Transverse colon (tissue), 4 donors: ENCODE measurements at regions not wholly inside any gene's neighbourhood (a gene's known extent, or its start where the extent isn't known, plus 50 kb on each side); places are given as distances from the start of the nearest gene placed in this dataset.

ENCODE experiments used
- CTCF ChIP-seq, 5 experiments: fragments of 200-600 bp in 3 of 5; fragments of 450-650 bp in 2 of 5; sonication (generic) in 3 of 5; IDR thresholded peaks; 1 replicate in 2 of 5; 2 replicates in 3 of 5; pipeline ENCODE4 v1.5.1; 2016 to 2017; ENCODE audit warnings: antibody characterized with exemption in 5 of 5, inconsistent platforms in 3 of 5, mild to moderate bottlenecking in 2 of 5, moderate library complexity in 1 of 5
- EP300 ChIP-seq: sonication (generic); formaldehyde crosslinking; IDR thresholded peaks from one replicate; pipeline ENCODE4 v1.6.1; 2017; ENCODE audit warnings: antibody characterized with exemption, low read depth
- POLR2A ChIP-seq: fragments of 450-650 bp; IDR thresholded peaks from one replicate; pipeline ENCODE4 v1.6.1; 2016; ENCODE audit warnings: antibody characterized with exemption, mild to moderate bottlenecking, moderate library complexity
- POLR2AphosphoS5 ChIP-seq, 3 donors: sonication (generic); formaldehyde crosslinking; IDR thresholded peaks; one replicate each; pipeline ENCODE4 v1.6.1; 2016; ENCODE audit warnings: antibody characterized with exemption in 3 of 3

- TF ChIP-seq CTCF (IDR thresholded peaks at IDR 0.05) (no peak), POLR2A (no peak), EP300 (no peak), POLR2AphosphoS5 (IDR thresholded peaks at IDR 0.05) (no peak)
These were observed 103.7 kb upstream of the LGR5 start for GRCh38 chr12:71335963-71336257.
